ENCODE measurements at regions not wholly inside any gene's neighbourhood (a gene's known extent, or its start where the extent isn't known, plus 50 kb on each side); places are given as distances from the start of the nearest gene placed in this dataset.

DNA sequence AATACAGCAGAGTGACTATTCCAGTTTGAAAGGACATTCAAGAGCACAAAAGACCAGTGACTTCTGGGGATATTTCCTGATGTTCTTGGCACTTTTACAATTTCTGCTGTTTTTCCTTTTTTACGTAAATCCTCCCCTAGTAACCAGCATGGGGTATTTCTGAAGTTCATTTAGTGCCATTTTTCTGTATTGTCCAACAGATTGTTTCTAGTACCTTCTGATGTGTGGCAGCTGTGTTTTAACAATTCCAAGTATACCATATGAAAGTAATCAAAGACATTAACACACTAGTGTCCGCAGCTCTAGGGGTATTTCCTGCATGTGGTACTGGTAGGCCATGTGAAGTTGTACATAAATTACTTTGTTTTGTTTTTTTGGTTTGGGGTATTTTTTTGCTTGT lies 53.0 kb upstream of the SMARCA2 start:
- peaks cover 10% of the 10 kb centered on the region for H3K27me3 Mint-ChIP-seq (ENCODE audit: insufficient read depth, unreplicated experiment)
- no peaks in the 10 kb centered on the region for H3K36me3 ChIP-seq (ENCODE audit: control insufficient read depth, insufficient read depth, low read length)
- H3K9me3 Mint-ChIP-seq (ENCODE audit: unreplicated experiment): no peaks in the 10 kb centered on the region
- H3K9me3 ChIP-seq: no peaks in the 10 kb centered on the region
- H3K4me1 Mint-ChIP-seq (ENCODE audit: low read depth, unreplicated experiment): no peaks in the 10 kb centered on the region
- no peaks in the 10 kb centered on the region for H3K36me3 Mint-ChIP-seq (ENCODE audit: insufficient read depth, unreplicated experiment)
- intact Hi-C loops (cut with micrococcal nuclease; ENCODE audit: unreplicated experiment): no loop called here
- no peaks in the 10 kb centered on the region for H3K4me1 ChIP-seq
- no peaks in the 10 kb centered on the region for H3K27me3 ChIP-seq (replicated peaks; ENCODE audit: control insufficient read depth, insufficient read depth, low read length)
- H3K4me3 ChIP-seq (ENCODE audit: low read depth, low read length): no peak overlapping the region
- POLR2A ChIA-PET: no interaction called here
- CTCF ChIA-PET: no interaction called here
- H3K4me3 Mint-ChIP-seq (ENCODE audit: unreplicated experiment): no peak overlapping the region
- TF ChIP-seq CTCF (IDR thresholded peaks at IDR 0.05; ENCODE audit: insufficient read depth in 1 of 2, low read depth in 1 of 2, low read length in 1 of 2, severe bottlenecking in 1 of 2, unreplicated experiment in 1 of 2): no peak
- no TSS peak for BruUV-seq (replicated peaks)
- H3K27ac Mint-ChIP-seq (ENCODE audit: unreplicated experiment): no peak overlapping the region
- no peak for DNase-seq

DNA sequence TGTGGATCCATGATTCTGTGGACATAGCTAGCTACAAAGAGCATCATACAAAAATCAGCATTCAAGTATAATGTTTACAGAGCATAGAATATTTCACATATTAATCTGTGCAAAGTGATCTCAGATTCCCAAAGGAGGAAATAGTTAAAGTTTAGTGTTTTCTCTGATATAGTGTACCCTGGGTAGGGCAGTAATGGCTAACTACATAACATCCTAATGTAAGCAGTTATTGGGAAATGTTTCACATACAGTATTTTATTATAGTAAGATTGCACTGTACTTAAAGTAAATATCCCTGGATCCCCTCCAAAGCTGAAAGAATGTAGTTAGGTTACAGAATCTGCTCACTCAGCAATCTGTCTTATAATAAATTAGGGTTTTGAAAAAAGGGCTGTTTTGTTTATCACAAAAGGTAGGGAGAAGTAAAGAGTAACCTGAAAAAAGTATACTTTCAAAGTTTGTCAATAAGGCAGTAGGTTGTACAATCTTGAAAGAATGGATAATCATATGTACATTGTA lies 52.5 kb upstream of the SMARCA2 start:
- Mint-ChIP-seq H3K27ac (ENCODE audit: unreplicated experiment) (no peak overlapping the region), H3K9me3 (ENCODE audit: unreplicated experiment) (no peaks in the 10 kb centered on the region), H3K4me3 (ENCODE audit: unreplicated experiment) (no peak overlapping the region), H3K4me1 (ENCODE audit: low read depth, unreplicated experiment) (no peaks in the 10 kb centered on the region), H3K36me3 (ENCODE audit: insufficient read depth, unreplicated experiment) (no peaks in the 10 kb centered on the region), H3K27me3 (ENCODE audit: insufficient read depth, unreplicated experiment) (peaks cover 12% of the 10 kb centered on the region)
- Histone ChIP-seq H3K9me3 (no peaks in the 10 kb centered on the region), H3K27me3 (replicated peaks; ENCODE audit: control insufficient read depth, insufficient read depth, low read length) (no peaks in the 10 kb centered on the region), H3K36me3 (ENCODE audit: control insufficient read depth, insufficient read depth, low read length) (no peaks in the 10 kb centered on the region), H3K4me3 (ENCODE audit: low read depth, low read length) (no peak overlapping the region), H3K4me1 (no peaks in the 10 kb centered on the region)
- TF ChIP-seq CTCF (IDR thresholded peaks at IDR 0.05; ENCODE audit: insufficient read depth in 1 of 2, low read depth in 1 of 2, low read length in 1 of 2, severe bottlenecking in 1 of 2, unreplicated experiment in 1 of 2): no peak
- DNase-seq: no peak
- ChIA-PET CTCF (no interaction called here), POLR2A (no interaction called here)
- intact Hi-C loops (cut with micrococcal nuclease; ENCODE audit: unreplicated experiment): no loop called here
- no TSS peak for BruUV-seq (replicated peaks)

DNA sequence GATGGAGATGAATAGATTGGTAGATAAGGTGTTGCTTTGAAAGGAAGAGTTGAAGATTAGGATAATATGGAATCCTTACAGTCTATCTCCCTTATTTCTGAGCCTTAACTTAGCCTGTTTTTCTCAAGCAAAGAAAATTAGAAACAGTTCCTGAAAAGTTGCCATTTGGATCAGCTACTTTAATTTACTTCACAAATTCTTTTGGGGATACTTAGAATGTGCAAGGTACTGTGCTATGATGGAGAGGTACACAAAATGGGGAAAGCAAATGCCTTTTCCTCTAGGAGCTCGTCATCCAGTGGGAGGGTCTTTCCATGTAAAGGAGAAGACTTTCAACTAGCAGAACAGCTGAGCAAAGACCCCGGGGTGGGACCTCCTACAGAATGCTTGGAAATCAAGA lies 51.1 kb upstream of the SMARCA2 start:
- no peak overlapping the region for H3K4me3 ChIP-seq (ENCODE audit: low read depth, low read length)
- DNase-seq: no peak
- no peaks in the 10 kb centered on the region for H3K27me3 ChIP-seq (replicated peaks; ENCODE audit: control insufficient read depth, insufficient read depth, low read length)
- BruUV-seq (replicated peaks): no TSS peak
- no peaks in the 10 kb centered on the region for H3K36me3 ChIP-seq (ENCODE audit: control insufficient read depth, insufficient read depth, low read length)
- no peak overlapping the region for H3K4me3 Mint-ChIP-seq (ENCODE audit: unreplicated experiment)
- no peaks in the 10 kb centered on the region for H3K4me1 Mint-ChIP-seq (ENCODE audit: low read depth, unreplicated experiment)
- intact Hi-C loops (cut with micrococcal nuclease; ENCODE audit: unreplicated experiment): no loop called here
- ChIA-PET CTCF (no interaction called here), POLR2A (no interaction called here)
- no peak overlapping the region for H3K27ac Mint-ChIP-seq (ENCODE audit: unreplicated experiment)
- no peaks in the 10 kb centered on the region for H3K4me1 ChIP-seq
- TF ChIP-seq CTCF (IDR thresholded peaks at IDR 0.05; ENCODE audit: insufficient read depth in 1 of 2, low read depth in 1 of 2, low read length in 1 of 2, severe bottlenecking in 1 of 2, unreplicated experiment in 1 of 2): no peak
- H3K36me3 Mint-ChIP-seq (ENCODE audit: insufficient read depth, unreplicated experiment): no peaks in the 10 kb centered on the region
- H3K9me3 ChIP-seq: no peaks in the 10 kb centered on the region
- H3K27me3 Mint-ChIP-seq (ENCODE audit: insufficient read depth, unreplicated experiment): peaks cover 13% of the 10 kb centered on the region
- H3K9me3 Mint-ChIP-seq (ENCODE audit: unreplicated experiment): no peaks in the 10 kb centered on the region

All from Caco-2 (cell line).